ENCODE measurements at regions not wholly inside any gene's neighbourhood (a gene's known extent, or its start where the extent isn't known, plus 50 kb on each side); places are given as distances from the start of the nearest gene placed in this dataset.

GRCh38 chr1:55819011-55819410 is 603.8 kb upstream of the USP24 start:
- ChIA-PET POLR2A (no interaction called here), CTCF (ENCODE audit: low intra/inter-chr PET ratio, low total read pairs) (no interaction called here)
- TF ChIP-seq ZKSCAN5 (CRISPR knock-in tag; IDR thresholded peaks at IDR 0.05), result no peak
- no peak for TF ChIP-seq ARNT (IDR thresholded peaks at IDR 0.05)
- TF ChIP-seq YEATS4 (CRISPR knock-in tag; IDR thresholded peaks at IDR 0.05; ENCODE audit: borderline replicate concordance), result no peak
- no peak for TF ChIP-seq ZNF318 (CRISPR knock-in tag; IDR thresholded peaks at IDR 0.05)
- no peak for TF ChIP-seq ZFAT (CRISPR knock-in tag; conservative IDR thresholded peaks at IDR 0.05)
- TF ChIP-seq SALL2 (CRISPR knock-in tag; IDR thresholded peaks at IDR 0.05), result no peak
- TF ChIP-seq ZNF83 (CRISPR knock-in tag; IDR thresholded peaks at IDR 0.05; ENCODE audit: borderline replicate concordance), result no peak
- no peak for TF ChIP-seq IKZF4 (CRISPR knock-in tag; IDR thresholded peaks at IDR 0.05; ENCODE audit: borderline replicate concordance, low read depth, not compliant biosample characterization)
- TF ChIP-seq, protein P1, sequence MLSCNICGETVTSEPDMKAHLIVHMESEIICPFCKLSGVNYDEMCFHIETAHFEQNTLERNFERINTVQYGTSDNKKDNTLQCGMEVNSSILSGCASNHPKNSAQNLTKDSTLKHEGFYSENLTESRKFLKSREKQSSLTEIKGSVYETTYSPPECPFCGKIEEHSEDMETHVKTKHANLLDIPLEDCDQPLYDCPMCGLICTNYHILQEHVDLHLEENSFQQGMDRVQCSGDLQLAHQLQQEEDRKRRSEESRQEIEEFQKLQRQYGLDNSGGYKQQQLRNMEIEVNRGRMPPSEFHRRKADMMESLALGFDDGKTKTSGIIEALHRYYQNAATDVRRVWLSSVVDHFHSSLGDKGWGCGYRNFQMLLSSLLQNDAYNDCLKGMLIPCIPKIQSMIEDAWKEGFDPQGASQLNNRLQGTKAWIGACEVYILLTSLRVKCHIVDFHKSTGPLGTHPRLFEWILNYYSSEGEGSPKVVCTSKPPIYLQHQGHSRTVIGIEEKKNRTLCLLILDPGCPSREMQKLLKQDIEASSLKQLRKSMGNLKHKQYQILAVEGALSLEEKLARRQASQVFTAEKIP (CRISPR knock-in tag; IDR thresholded peaks at IDR 0.05; ENCODE audit: borderline replicate concordance), result no peak
- no peak for TF ChIP-seq SAFB2 (CRISPR knock-in tag; IDR thresholded peaks at IDR 0.05; ENCODE audit: borderline replicate concordance, low read depth)
- Histone ChIP-seq H2AFZ (ENCODE audit: low read length) (no peak overlapping the region), H4K20me1 (ENCODE audit: insufficient read depth, low read length) (no peaks in the 10 kb centered on the region), H3K79me2 (ENCODE audit: insufficient read depth, low read length) (no peaks in the 10 kb centered on the region), H3K27me3 (ENCODE audit: control insufficient read depth in 1 of 2, insufficient read depth in 2 of 2, low read length in 2 of 2) (no peaks in the 10 kb centered on the region), H3K36me3 (replicated peaks in 1 of 2; ENCODE audit: control insufficient read depth in 1 of 2, insufficient read depth in 2 of 2, low read length in 2 of 2) (no peaks in the 10 kb centered on the region), H3K9ac (ENCODE audit: insufficient read depth, low read depth, low read length) (no peak overlapping the region), H3K4me3 (replicated peaks in 1 of 3; ENCODE audit: insufficient read depth in 1 of 3, low read depth in 2 of 3, low read length in 3 of 3) (no peak overlapping the region), H3K4me2 (ENCODE audit: low read depth, low read length) (no peak overlapping the region), H3K27ac (ENCODE audit: extremely low read length, insufficient read depth, low read length) (no peak overlapping the region), H3K4me1 (ENCODE audit: insufficient read depth, low read length) (peaks cover 22% of the 10 kb centered on the region), H3K9me3 (ENCODE audit: low read length) (no peaks in the 10 kb centered on the region)
- intact Hi-C loops (cut with micrococcal nuclease; ENCODE audit: unreplicated experiment), result no loop called here
- in situ Hi-C loops (cut with HindIII; ENCODE audit: extremely low pct_ligation_motif_present, low pct_unique_long_range_greater_than_20kb), result no loop called here
- FAIRE-seq, result no peak
- no peak for DNase-seq (ENCODE audit: low spot score)
- no TSS peak for BruUV-seq (replicated peaks)
- ATAC-seq, result no peak
